KMS-11 (cell line): ENCODE measurements at regions not wholly inside any gene's neighbourhood (a gene's known extent, or its start where the extent isn't known, plus 50 kb on each side); places are given as distances from the start of the nearest gene placed in this dataset.

Experiments
- H2AFZ ChIP-seq: fragments of 200-600 bp; sonication (generic); 2 replicates; pipeline ENCODE4 v1.6.1; 2016; ENCODE audit warnings: antibody characterized with exemption, mixed run types, low read depth
- H3K27ac ChIP-seq: fragments of 200-600 bp; sonication (generic); 2 replicates; pipeline ENCODE4 v1.6.1; 2016; ENCODE audit warnings: mild to moderate bottlenecking, mixed run types
- H3K27me3 ChIP-seq: fragments of 200-600 bp; sonication (generic); 2 replicates; pipeline ENCODE4 v1.6.1; 2017; ENCODE audit warnings: mild to moderate bottlenecking, low read depth, mixed run types, moderate library complexity; ENCODE audit not compliant: insufficient read depth
- H3K36me3 ChIP-seq: fragments of 200-600 bp; sonication (generic); 2 replicates; pipeline ENCODE4 v1.6.1; 2017; ENCODE audit warnings: mild to moderate bottlenecking, mixed run types; ENCODE audit not compliant: insufficient read depth
- H3K4me1 ChIP-seq: fragments of 200-600 bp; sonication (generic); 2 replicates; pipeline ENCODE4 v1.6.1; 2016; ENCODE audit warnings: mild to moderate bottlenecking, low read depth, mixed run types; ENCODE audit not compliant: poor library complexity, severe bottlenecking
- H3K4me2 ChIP-seq: fragments of 200-600 bp; sonication (generic); 2 replicates; pipeline ENCODE4 v1.7.0; 2016; ENCODE audit warnings: mild to moderate bottlenecking, mixed run types
- H3K4me3 ChIP-seq: fragments of 200-600 bp; sonication (generic); IDR thresholded peaks from 2 replicates; pipeline ENCODE4 v1.6.1; 2017; ENCODE audit warnings: low read depth, low read length, mixed read lengths; ENCODE audit not compliant: insufficient read depth
- H3K79me2 ChIP-seq: fragments of 200-600 bp; sonication (generic); 2 replicates; pipeline ENCODE4 v1.6.1; 2016; ENCODE audit warnings: low read depth, mixed run types; ENCODE audit not compliant: insufficient read depth
- H3K9ac ChIP-seq: fragments of 200-600 bp; sonication (generic); 2 replicates; pipeline ENCODE4 v1.6.1; 2016; ENCODE audit warnings: mild to moderate bottlenecking, mixed run types
- H4K20me1 ChIP-seq: fragments of 200-600 bp; sonication (generic); 2 replicates; pipeline ENCODE4 v1.6.1; 2016; ENCODE audit warnings: mild to moderate bottlenecking, mixed run types; ENCODE audit not compliant: insufficient read depth
- CTCF ChIP-seq: fragments of 200-600 bp; sonication (generic); conservative IDR thresholded peaks from 2 replicates; pipeline ENCODE4 v1.6.1; 2017; ENCODE audit warnings: low read depth, mild to moderate bottlenecking, antibody characterized with exemption, low read length, moderate library complexity, mixed read lengths

GRCh38 chr1:59045636-59046035 is 251.3 kb upstream of the FGGY start:
- Histone ChIP-seq H3K9ac (no peak overlapping the region), H3K36me3 (no peaks in the 10 kb centered on the region), H3K4me1 (peaks cover 12% of the 10 kb centered on the region), H4K20me1 (no peaks in the 10 kb centered on the region), H3K79me2 (no peaks in the 10 kb centered on the region), H3K4me2 (no peak overlapping the region), H3K27me3 (no peaks in the 10 kb centered on the region), H3K4me3 (no peak overlapping the region), H3K27ac (no peak overlapping the region), H2AFZ (no peak overlapping the region)
- TF ChIP-seq CTCF: no peak

GRCh38 chr1:59046134-59046533 is 250.8 kb upstream of the FGGY start:
- H3K36me3 ChIP-seq: no peaks in the 10 kb centered on the region
- no peaks in the 10 kb centered on the region for H4K20me1 ChIP-seq
- no peaks in the 10 kb centered on the region for H3K79me2 ChIP-seq
- TF ChIP-seq CTCF: no peak
- no peak overlapping the region for H2AFZ ChIP-seq
- peak overlapping the region; percentile 15; the same call in 1 of the 2 replicates for H3K4me2 ChIP-seq
- H3K27ac ChIP-seq: no peak overlapping the region
- H3K9ac ChIP-seq: no peak overlapping the region
- H3K4me3 ChIP-seq: no peak overlapping the region
- no peaks in the 10 kb centered on the region for H3K27me3 ChIP-seq
- H3K4me1 ChIP-seq: peaks cover 12% of the 10 kb centered on the region

GRCh38 chr1:59046730-59047157 is 250.2 kb upstream of the FGGY start:
- TF ChIP-seq CTCF: no peak

GRCh38 chr1:59051007-59051406 is 245.9 kb upstream of the FGGY start:
- no peak overlapping the region for H3K4me3 ChIP-seq

More at GRCh38 chr1:59046730-59047157, 250.2 kb upstream of the FGGY start:
- Histone ChIP-seq H3K4me1 (peaks cover 12% of the 10 kb centered on the region), H3K4me2 (peak overlapping the region; percentile 15), H3K27me3 (no peaks in the 10 kb centered on the region), H3K36me3 (no peaks in the 10 kb centered on the region), H3K4me3 (no peak overlapping the region), H3K27ac (no peak overlapping the region), H4K20me1 (no peaks in the 10 kb centered on the region), H3K79me2 (no peaks in the 10 kb centered on the region), H3K9ac (peak overlapping the region; percentile 25; the same call in 1 of the 2 replicates), H2AFZ (peak overlapping the region; percentile 52)

More at GRCh38 chr1:59051007-59051406, 245.9 kb upstream of the FGGY start:
- Histone ChIP-seq H3K4me1 (peaks cover 12% of the 10 kb centered on the region), H3K9ac (no peak overlapping the region), H4K20me1 (no peaks in the 10 kb centered on the region), H3K79me2 (no peaks in the 10 kb centered on the region), H2AFZ (no peak overlapping the region), H3K27ac (no peak overlapping the region), H3K36me3 (no peaks in the 10 kb centered on the region), H3K27me3 (no peaks in the 10 kb centered on the region), H3K4me2 (no peak overlapping the region)
- no peak for TF ChIP-seq CTCF
